ENCODE measurements at regions not wholly inside any gene's neighbourhood (a gene's known extent, or its start where the extent isn't known, plus 50 kb on each side); places are given as distances from the start of the nearest gene placed in this dataset.

- TF ChIP-seq CTCF (IDR thresholded peaks at IDR 0.05) (peak in 5 of 6 experiments; percentile 40 to 64 (median 58)), POLR2A (IDR thresholded peaks at IDR 0.05) (no peak)
These were observed 77.5 kb upstream of the N4BP1 start for GRCh38 chr16:48687421-48688038.

Measured in esophagus squamous epithelium (tissue), 4 donors.